ENCODE measurements at regions not wholly inside any gene's neighbourhood (a gene's known extent, or its start where the extent isn't known, plus 50 kb on each side); places are given as distances from the start of the nearest gene placed in this dataset.

- TF ChIP-seq CTCF (IDR thresholded peaks at IDR 0.05) (no peak), POLR2A (IDR thresholded peaks at IDR 0.05) (no peak)
These were observed 717.0 kb downstream of the BRINP1 start for GRCh38 chr9:118652258-118652657.

Measured in adrenal gland (tissue), 5 donors.